GM23338 (cell line): ENCODE measurements at regions not wholly inside any gene's neighbourhood (a gene's known extent, or its start where the extent isn't known, plus 50 kb on each side); places are given as distances from the start of the nearest gene placed in this dataset.

ENCODE experiments used
- ATAC-seq: fragments of 200-7000 bp; cut with Tn5 transposase; 3 replicates; pipeline ENCODE4 v1.9.1; 2020
- DNase-seq: peaks from one replicate; pipeline ENCODE4 v3.0.0-alpha.2; 2015; ENCODE audit warnings: low spot score
- H2AFZ ChIP-seq: fragments of 200-600 bp; sonication (generic); 2 replicates; pipeline ENCODE4 v1.8.0; 2016; ENCODE audit warnings: antibody characterized with exemption, mild to moderate bottlenecking, moderate library complexity
- H3F3A ChIP-seq: fragments of 200-600 bp; sonication (generic); replicated peaks from 2 replicates; pipeline ENCODE4 v1.8.0; 2017; ENCODE audit warnings: antibody characterized with exemption, mixed run types, low read depth
- H3K27ac ChIP-seq: fragments of 200-600 bp; sonication (generic); 2 replicates; pipeline ENCODE4 v1.6.1; 2016; ENCODE audit warnings: low read depth
- H3K27me3 ChIP-seq: fragments of 200-600 bp; sonication (generic); 2 replicates; pipeline ENCODE4 v1.8.0; 2016; ENCODE audit warnings: mild to moderate bottlenecking, mixed run types, moderate library complexity; ENCODE audit not compliant: insufficient read depth
- H3K36me3 ChIP-seq: fragments of 200-600 bp; sonication (generic); 2 replicates; pipeline ENCODE4 v1.8.0; 2016; ENCODE audit warnings: mild to moderate bottlenecking; ENCODE audit not compliant: insufficient read depth
- H3K4me1 ChIP-seq: fragments of 200-600 bp; sonication (generic); 2 replicates; pipeline ENCODE4 v1.8.0; 2016; ENCODE audit warnings: mild to moderate bottlenecking, moderate library complexity; ENCODE audit not compliant: insufficient read depth
- H3K4me2 ChIP-seq: fragments of 200-600 bp; sonication (generic); 2 replicates; pipeline ENCODE4 v1.7.1; 2017; ENCODE audit warnings: mixed run types
- H3K4me3 ChIP-seq: fragments of 200-600 bp; sonication (generic); 2 replicates; pipeline ENCODE4 v1.6.1; 2016; ENCODE audit warnings: mixed run types
- H3K79me2 ChIP-seq: fragments of 200-600 bp; sonication (generic); replicated peaks from 2 replicates; pipeline ENCODE4 v1.8.0; 2017; ENCODE audit warnings: mild to moderate bottlenecking; ENCODE audit not compliant: insufficient read depth
- H3K9me2 ChIP-seq: fragments of 200-600 bp; sonication (generic); 2 replicates; pipeline ENCODE4 v1.8.0; 2017; ENCODE audit not compliant: insufficient read depth
- H4K20me1 ChIP-seq: fragments of 200-600 bp; sonication (generic); replicated peaks from 2 replicates; pipeline ENCODE4 v1.8.0; 2017; ENCODE audit warnings: mild to moderate bottlenecking; ENCODE audit not compliant: insufficient read depth
- H3K27ac Mint-ChIP-seq: 2 replicates; pipeline ENCODE4 v1.8.0; 2020; ENCODE audit warnings: inconsistent platforms, mild to moderate bottlenecking, moderate library complexity, mixed read lengths
- H3K27me3 Mint-ChIP-seq: 3 replicates; pipeline ENCODE4 v1.8.0; 2022; ENCODE audit warnings: low read depth, mild to moderate bottlenecking, moderate library complexity, mixed read lengths, inconsistent platforms; ENCODE audit not compliant: insufficient read depth, poor library complexity
- H3K36me3 Mint-ChIP-seq: 3 replicates; pipeline ENCODE4 v1.8.0; 2021; ENCODE audit warnings: low read depth, mild to moderate bottlenecking, inconsistent platforms, moderate library complexity, mixed read lengths
- H3K4me1 Mint-ChIP-seq: 3 replicates; pipeline ENCODE4 v1.8.0; 2020; ENCODE audit warnings: mild to moderate bottlenecking, inconsistent platforms, mixed read lengths
- H3K4me3 Mint-ChIP-seq: 3 replicates; pipeline ENCODE4 v1.8.0; 2021; ENCODE audit warnings: moderate library complexity, mild to moderate bottlenecking, inconsistent platforms, mixed read lengths
- H3K9me3 Mint-ChIP-seq: 3 replicates; pipeline ENCODE4 v1.8.0; 2020; ENCODE audit warnings: moderate library complexity, mild to moderate bottlenecking, inconsistent platforms, mixed read lengths
- CREB1 ChIP-seq: fragments of 250-450 bp; sonication (Bioruptor Pico); IDR thresholded peaks from 2 replicates; pipeline ENCODE4 v1.5.0; 2020; ENCODE audit warnings: low read depth, mild to moderate bottlenecking, moderate library complexity
- ETS1 ChIP-seq: IDR thresholded peaks from 2 replicates; pipeline ENCODE4 v1.6.1; 2016; ENCODE audit warnings: antibody characterized with exemption
- EZH2phosphoT487 ChIP-seq: fragments of 200-600 bp; sonication (generic); IDR thresholded peaks from one replicate; pipeline ENCODE4 v1.8.1; 2018; ENCODE audit warnings: antibody characterized with exemption; ENCODE audit not compliant: unreplicated experiment
- JUNB ChIP-seq: IDR thresholded peaks from one replicate; pipeline ENCODE4 v1.6.1; 2016; ENCODE audit warnings: antibody characterized with exemption; ENCODE audit not compliant: unreplicated experiment
- NANOG ChIP-seq: IDR thresholded peaks from 2 replicates; pipeline ENCODE4 v1.6.1; 2016; ENCODE audit warnings: antibody characterized with exemption, borderline replicate concordance
- REST ChIP-seq: IDR thresholded peaks from one replicate; pipeline ENCODE4 v1.6.1; 2018; ENCODE audit warnings: antibody characterized with exemption; ENCODE audit not compliant: unreplicated experiment
- STAT1 ChIP-seq: IDR thresholded peaks from one replicate; pipeline ENCODE4 v1.6.1; 2016; ENCODE audit warnings: antibody characterized with exemption; ENCODE audit not compliant: unreplicated experiment
- ZNF331 ChIP-seq: fragments of 250-450 bp; sonication (Bioruptor Pico); IDR thresholded peaks from 2 replicates; pipeline ENCODE4 v1.5.0; 2020; ENCODE audit warnings: low read depth, mild to moderate bottlenecking, moderate library complexity
- TF ChIP-seq, protein P1 (sequence below): fragments of 250-450 bp; sonication (Bioruptor Pico); IDR thresholded peaks from 2 replicates; pipeline ENCODE4 v1.5.0; 2020; ENCODE audit warnings: mild to moderate bottlenecking, moderate library complexity

DNA sequence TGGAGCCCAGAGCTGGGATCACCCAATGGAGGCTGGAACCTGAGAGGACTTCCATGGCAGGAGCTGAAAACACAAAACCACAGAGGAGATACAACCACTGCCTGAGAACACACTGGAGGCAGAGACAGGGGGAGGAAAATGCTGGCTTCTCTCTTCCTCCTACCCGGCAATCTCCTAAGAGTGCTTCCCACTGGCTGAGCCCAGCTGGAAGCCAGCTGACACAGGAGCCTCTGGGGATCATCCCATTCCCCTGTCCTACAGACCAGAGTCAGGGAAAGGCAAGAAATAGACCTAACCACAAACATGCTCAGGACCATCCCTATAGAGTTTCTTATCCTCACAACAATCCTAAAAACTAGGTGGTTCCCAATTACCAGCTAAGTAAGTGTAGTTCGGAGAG is 112.4 kb upstream of the CDH5 start:
- H3K27me3 ChIP-seq, result no peaks in the 10 kb centered on the region
- Mint-ChIP-seq H3K36me3 (no peaks in the 10 kb centered on the region), H3K27ac (no peak overlapping the region), H3K9me3 (no peaks in the 10 kb centered on the region; the same call in 2 of the 3 replicates), H3K4me3 (no peak overlapping the region), H3K27me3 (peaks cover 4% of the 10 kb centered on the region), H3K4me1 (peaks cover 2% of the 10 kb centered on the region; the same call in 1 of the 3 replicates)
- H3K36me3 ChIP-seq, result no peaks in the 10 kb centered on the region
- H3K4me1 ChIP-seq, result no peaks in the 10 kb centered on the region
- H3K79me2 ChIP-seq, result no peaks in the 10 kb centered on the region
- no peaks in the 10 kb centered on the region for H4K20me1 ChIP-seq
- no peak for DNase-seq
- no peak overlapping the region for H3K27ac ChIP-seq
- no peak overlapping the region for H3K4me2 ChIP-seq
- no peak overlapping the region for H3K4me3 ChIP-seq
- H3K9me2 ChIP-seq, result no peaks in the 10 kb centered on the region
- no peak overlapping the region for H2AFZ ChIP-seq
- no peaks in the 10 kb centered on the region for H3F3A ChIP-seq
- no peak for ATAC-seq
- no peak for TF ChIP-seq CREB1 (CRISPR knock-in tag)
- no peak for TF ChIP-seq ETS1
- TF ChIP-seq JUNB, result no peak
- no peak for TF ChIP-seq EZH2phosphoT487
- no peak for TF ChIP-seq ZNF331 (CRISPR knock-in tag)
- TF ChIP-seq NANOG, result no peak

- no peak overlapping the region for H3K4me3 Mint-ChIP-seq
- H3K27ac Mint-ChIP-seq, result no peak overlapping the region
- H4K20me1 ChIP-seq, result no peaks in the 10 kb centered on the region
- TF ChIP-seq STAT1, result no peak
- TF ChIP-seq, protein P1, sequence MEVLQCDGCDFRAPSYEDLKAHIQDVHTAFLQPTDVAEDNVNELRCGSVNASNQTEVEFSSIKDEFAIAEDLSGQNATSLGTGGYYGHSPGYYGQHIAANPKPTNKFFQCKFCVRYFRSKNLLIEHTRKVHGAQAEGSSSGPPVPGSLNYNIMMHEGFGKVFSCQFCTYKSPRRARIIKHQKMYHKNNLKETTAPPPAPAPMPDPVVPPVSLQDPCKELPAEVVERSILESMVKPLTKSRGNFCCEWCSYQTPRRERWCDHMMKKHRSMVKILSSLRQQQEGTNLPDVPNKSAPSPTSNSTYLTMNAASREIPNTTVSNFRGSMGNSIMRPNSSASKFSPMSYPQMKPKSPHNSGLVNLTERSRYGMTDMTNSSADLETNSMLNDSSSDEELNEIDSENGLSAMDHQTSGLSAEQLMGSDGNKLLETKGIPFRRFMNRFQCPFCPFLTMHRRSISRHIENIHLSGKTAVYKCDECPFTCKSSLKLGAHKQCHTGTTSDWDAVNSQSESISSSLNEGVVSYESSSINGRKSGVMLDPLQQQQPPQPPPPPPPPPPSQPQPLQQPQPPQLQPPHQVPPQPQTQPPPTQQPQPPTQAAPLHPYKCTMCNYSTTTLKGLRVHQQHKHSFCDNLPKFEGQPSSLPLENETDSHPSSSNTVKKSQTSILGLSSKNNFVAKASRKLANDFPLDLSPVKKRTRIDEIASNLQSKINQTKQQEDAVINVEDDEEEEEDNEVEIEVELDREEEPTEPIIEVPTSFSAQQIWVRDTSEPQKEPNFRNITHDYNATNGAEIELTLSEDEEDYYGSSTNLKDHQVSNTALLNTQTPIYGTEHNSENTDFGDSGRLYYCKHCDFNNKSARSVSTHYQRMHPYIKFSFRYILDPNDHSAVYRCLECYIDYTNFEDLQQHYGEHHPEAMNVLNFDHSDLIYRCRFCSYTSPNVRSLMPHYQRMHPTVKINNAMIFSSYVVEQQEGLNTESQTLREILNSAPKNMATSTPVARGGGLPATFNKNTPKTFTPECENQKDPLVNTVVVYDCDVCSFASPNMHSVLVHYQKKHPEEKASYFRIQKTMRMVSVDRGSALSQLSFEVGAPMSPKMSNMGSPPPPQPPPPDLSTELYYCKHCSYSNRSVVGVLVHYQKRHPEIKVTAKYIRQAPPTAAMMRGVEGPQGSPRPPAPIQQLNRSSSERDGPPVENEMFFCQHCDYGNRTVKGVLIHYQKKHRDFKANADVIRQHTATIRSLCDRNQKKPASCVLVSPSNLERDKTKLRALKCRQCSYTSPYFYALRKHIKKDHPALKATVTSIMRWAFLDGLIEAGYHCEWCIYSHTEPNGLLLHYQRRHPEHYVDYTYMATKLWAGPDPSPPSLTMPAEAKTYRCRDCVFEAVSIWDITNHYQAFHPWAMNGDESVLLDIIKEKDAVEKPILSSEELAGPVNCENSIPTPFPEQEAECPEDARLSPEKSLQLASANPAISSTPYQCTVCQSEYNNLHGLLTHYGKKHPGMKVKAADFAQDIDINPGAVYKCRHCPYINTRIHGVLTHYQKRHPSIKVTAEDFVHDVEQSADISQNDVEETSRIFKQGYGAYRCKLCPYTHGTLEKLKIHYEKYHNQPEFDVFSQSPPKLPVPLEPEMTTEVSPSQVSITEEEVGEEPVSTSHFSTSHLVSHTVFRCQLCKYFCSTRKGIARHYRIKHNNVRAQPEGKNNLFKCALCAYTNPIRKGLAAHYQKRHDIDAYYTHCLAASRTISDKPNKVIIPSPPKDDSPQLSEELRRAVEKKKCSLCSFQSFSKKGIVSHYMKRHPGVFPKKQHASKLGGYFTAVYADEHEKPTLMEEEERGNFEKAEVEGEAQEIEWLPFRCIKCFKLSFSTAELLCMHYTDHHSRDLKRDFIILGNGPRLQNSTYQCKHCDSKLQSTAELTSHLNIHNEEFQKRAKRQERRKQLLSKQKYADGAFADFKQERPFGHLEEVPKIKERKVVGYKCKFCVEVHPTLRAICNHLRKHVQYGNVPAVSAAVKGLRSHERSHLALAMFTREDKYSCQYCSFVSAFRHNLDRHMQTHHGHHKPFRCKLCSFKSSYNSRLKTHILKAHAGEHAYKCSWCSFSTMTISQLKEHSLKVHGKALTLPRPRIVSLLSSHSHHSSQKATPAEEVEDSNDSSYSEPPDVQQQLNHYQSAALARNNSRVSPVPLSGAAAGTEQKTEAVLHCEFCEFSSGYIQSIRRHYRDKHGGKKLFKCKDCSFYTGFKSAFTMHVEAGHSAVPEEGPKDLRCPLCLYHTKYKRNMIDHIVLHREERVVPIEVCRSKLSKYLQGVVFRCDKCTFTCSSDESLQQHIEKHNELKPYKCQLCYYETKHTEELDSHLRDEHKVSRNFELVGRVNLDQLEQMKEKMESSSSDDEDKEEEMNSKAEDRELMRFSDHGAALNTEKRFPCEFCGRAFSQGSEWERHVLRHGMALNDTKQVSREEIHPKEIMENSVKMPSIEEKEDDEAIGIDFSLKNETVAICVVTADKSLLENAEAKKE (CRISPR knock-in tag), result no peak
- no peak for TF ChIP-seq ZNF331 (CRISPR knock-in tag)
- TF ChIP-seq REST, result no peak
- no peak for TF ChIP-seq ETS1
These were observed 114.9 kb upstream of the CDH5 start for GRCh38 chr16:66251476-66252160.

More at GRCh38 chr16:66251476-66252160, 114.9 kb upstream of the CDH5 start:
- Histone ChIP-seq H2AFZ (no peak overlapping the region), H3K79me2 (no peaks in the 10 kb centered on the region), H3K9me2 (no peaks in the 10 kb centered on the region), H3K4me1 (no peaks in the 10 kb centered on the region), H3K4me2 (no peak overlapping the region), H3K4me3 (no peak overlapping the region), H3K27me3 (no peaks in the 10 kb centered on the region), H3K36me3 (no peaks in the 10 kb centered on the region), H3K27ac (no peak overlapping the region), H3F3A (no peaks in the 10 kb centered on the region)
- DNase-seq (no peak), ATAC-seq (no peak)
- no peaks in the 10 kb centered on the region for H3K27me3 Mint-ChIP-seq
- H3K9me3 Mint-ChIP-seq, result no peaks in the 10 kb centered on the region; the same call in 2 of the 3 replicates
- H3K36me3 Mint-ChIP-seq, result no peaks in the 10 kb centered on the region
- peaks cover 2% of the 10 kb centered on the region; the same call in 1 of the 3 replicates for H3K4me1 Mint-ChIP-seq
